Testis (tissue), 2 donors: ENCODE measurements at regions not wholly inside any gene's neighbourhood (a gene's known extent, or its start where the extent isn't known, plus 50 kb on each side); places are given as distances from the start of the nearest gene placed in this dataset.
"Not testable (repeated sequence)": the region's sequence is repeated elsewhere in the genome, so short reads cannot be mapped to it uniquely, and the experiment has no call there.

Source experiments
- DNase-seq: peaks from one replicate; pipeline ENCODE4 v3.0.0-alpha.2; 2019
- H3K27ac ChIP-seq, 2 donors: fragments of 200-600 bp; sonication (generic); one replicate each; pipeline ENCODE4 v1.5.1; 2019
- H3K27me3 ChIP-seq: fragments of 200-600 bp; sonication (generic); one replicate; pipeline ENCODE4 v1.5.1; 2019
- H3K36me3 ChIP-seq: fragments of 200-600 bp; sonication (generic); one replicate; pipeline ENCODE4 v1.5.1; 2017; ENCODE audit warnings: low read depth; ENCODE audit errors: missing control alignments
- H3K4me1 ChIP-seq: fragments of 200-600 bp; sonication (generic); one replicate; pipeline ENCODE4 v1.5.1; 2019
- H3K4me3 ChIP-seq, 2 donors: fragments of 200-600 bp; sonication (generic); one replicate each; pipeline ENCODE4 v1.5.1; 2017 to 2019
- H3K9me3 ChIP-seq: fragments of 200-600 bp; sonication (generic); one replicate; pipeline ENCODE4 v1.5.1; 2017
- CTCF ChIP-seq, 3 experiments: fragments of 450-650 bp in 2 of 3; fragments of 200-600 bp in 1 of 3; sonication (generic) in 1 of 3; IDR thresholded peaks; one replicate each; pipeline ENCODE4 v1.5.1; 2016 to 2019; ENCODE audit warnings: antibody characterized with exemption in 3 of 3, mild to moderate bottlenecking in 2 of 3, moderate library complexity in 1 of 3
- POLR2A ChIP-seq: fragments of 450-650 bp; IDR thresholded peaks from one replicate; pipeline ENCODE4 v1.6.1; 2017; ENCODE audit warnings: antibody characterized with exemption, mild to moderate bottlenecking, moderate library complexity
- WGBS, 2 donors: methylation state at CpG; one replicate each; pipeline ENCODE4 v1.1.5; 2018; 5-methylcytosine and 5-hydroxymethylcytosine counted together
- intact Hi-C: fragments of 100-400 bp; cut with DNase I; formaldehyde crosslinking; loops from one replicate; pipeline ENCODE4 v1.15.1; 2023; ENCODE audit warnings: low total_unique reads

- intact Hi-C loops: no loop called here
- no peaks in the 10 kb centered on the region for H3K4me1 ChIP-seq
- no peaks in the 10 kb centered on the region for H3K9me3 ChIP-seq
- WGBS, 2 donors: 78 to 80% methylated on average over 13 of the region's 13 CpGs
- DNase-seq: no peak
- no peak overlapping the region for H3K4me3 ChIP-seq
- no peaks in the 10 kb centered on the region for H3K36me3 ChIP-seq
- H3K27ac ChIP-seq: no peak overlapping the region
- TF ChIP-seq POLR2A: no peak
- no peak for TF ChIP-seq CTCF (IDR thresholded peaks at IDR 0.05)
- no peaks in the 10 kb centered on the region for H3K27me3 ChIP-seq
Measured at GRCh38 chr1:116847688-116848531, 61.8 kb upstream of the PTGFRN start.

- Histone ChIP-seq H3K36me3 (no peaks in the 10 kb centered on the region), H3K4me3 (no peak overlapping the region), H3K9me3 (no peaks in the 10 kb centered on the region), H3K4me1 (peaks cover 7% of the 10 kb centered on the region), H3K27me3 (no peaks in the 10 kb centered on the region), H3K27ac (no peak overlapping the region)
- 83 to 91% methylated on average over 1 of the region's 1 CpG for WGBS, 2 donors
- no peak for DNase-seq
- no peak for TF ChIP-seq POLR2A
- no peak for TF ChIP-seq CTCF (IDR thresholded peaks at IDR 0.05)
- intact Hi-C loops: no loop called here
Measured at GRCh38 chr1:116850436-116850835, 59.3 kb upstream of the PTGFRN start.

GRCh38 chr1:116851189-116851588, 58.5 kb upstream of the PTGFRN start:
- H3K4me1 ChIP-seq, H3K27ac ChIP-seq, H3K4me3 ChIP-seq, H3K36me3 ChIP-seq, H3K9me3 ChIP-seq, H3K27me3 ChIP-seq, DNase-seq, intact Hi-C loops: not testable (repeated sequence)
- 97 to 100% methylated on average over 2 of the region's 2 CpGs for WGBS, 2 donors

GRCh38 chr1:116851846-116852245, 57.9 kb upstream of the PTGFRN start:
- no peak overlapping the region for H3K27ac ChIP-seq
- H3K27me3 ChIP-seq: no peaks in the 10 kb centered on the region
- no peak for TF ChIP-seq CTCF (IDR thresholded peaks at IDR 0.05)
- DNase-seq: no peak
- H3K36me3 ChIP-seq: no peaks in the 10 kb centered on the region
- peaks cover 9% of the 10 kb centered on the region for H3K4me1 ChIP-seq
- intact Hi-C loops: no loop called here
- no peaks in the 10 kb centered on the region for H3K9me3 ChIP-seq
- 79 to 89% methylated on average over 5 of the region's 5 CpGs for WGBS, 2 donors
- H3K4me3 ChIP-seq: no peak overlapping the region

- TF ChIP-seq CTCF (IDR thresholded peaks at IDR 0.05) (no peak), POLR2A (no peak)
- Histone ChIP-seq H3K36me3 (no peaks in the 10 kb centered on the region), H3K27ac (no peak overlapping the region), H3K4me1 (peaks cover 9% of the 10 kb centered on the region), H3K4me3 (no peak overlapping the region), H3K27me3 (no peaks in the 10 kb centered on the region), H3K9me3 (no peaks in the 10 kb centered on the region)
- WGBS, 2 donors: 80 to 85% methylated on average over 5 to 7 of the region's 7 CpGs
- DNase-seq: no peak
- intact Hi-C loops: no loop called here
Measured at GRCh38 chr1:116852367-116852766, 57.3 kb upstream of the PTGFRN start.
